ENCODE measurements at regions not wholly inside any gene's neighbourhood (a gene's known extent, or its start where the extent isn't known, plus 50 kb on each side); places are given as distances from the start of the nearest gene placed in this dataset.

GRCh38 chr22:27170491-27170890 lies 513.1 kb downstream of the MIAT start:
- WGBS = 62% methylated on average over 4 of the region's 4 CpGs
- DNase-seq (ENCODE audit: low spot score) = no peak

GRCh38 chr22:27171212-27171611 lies 513.8 kb downstream of the MIAT start:
- intact Hi-C loops (cut with DNase I) = no loop called here
- WGBS = 85% methylated on average over 2 of the region's 2 CpGs
- Histone ChIP-seq H3K4me1 (replicated peaks) (no peaks in the 10 kb centered on the region), H3K27ac (no peak overlapping the region), H3K4me3 (no peak overlapping the region), H3K9me3 (no peaks in the 10 kb centered on the region), H3K36me3 (no peaks in the 10 kb centered on the region), H3K27me3 (replicated peaks; ENCODE audit: insufficient read depth) (no peaks in the 10 kb centered on the region)
- DNase-seq (ENCODE audit: low spot score) = no peak
- TF ChIP-seq, protein P1, sequence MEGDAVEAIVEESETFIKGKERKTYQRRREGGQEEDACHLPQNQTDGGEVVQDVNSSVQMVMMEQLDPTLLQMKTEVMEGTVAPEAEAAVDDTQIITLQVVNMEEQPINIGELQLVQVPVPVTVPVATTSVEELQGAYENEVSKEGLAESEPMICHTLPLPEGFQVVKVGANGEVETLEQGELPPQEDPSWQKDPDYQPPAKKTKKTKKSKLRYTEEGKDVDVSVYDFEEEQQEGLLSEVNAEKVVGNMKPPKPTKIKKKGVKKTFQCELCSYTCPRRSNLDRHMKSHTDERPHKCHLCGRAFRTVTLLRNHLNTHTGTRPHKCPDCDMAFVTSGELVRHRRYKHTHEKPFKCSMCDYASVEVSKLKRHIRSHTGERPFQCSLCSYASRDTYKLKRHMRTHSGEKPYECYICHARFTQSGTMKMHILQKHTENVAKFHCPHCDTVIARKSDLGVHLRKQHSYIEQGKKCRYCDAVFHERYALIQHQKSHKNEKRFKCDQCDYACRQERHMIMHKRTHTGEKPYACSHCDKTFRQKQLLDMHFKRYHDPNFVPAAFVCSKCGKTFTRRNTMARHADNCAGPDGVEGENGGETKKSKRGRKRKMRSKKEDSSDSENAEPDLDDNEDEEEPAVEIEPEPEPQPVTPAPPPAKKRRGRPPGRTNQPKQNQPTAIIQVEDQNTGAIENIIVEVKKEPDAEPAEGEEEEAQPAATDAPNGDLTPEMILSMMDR (IDR thresholded peaks at IDR 0.05) = no peak
- TF ChIP-seq POLR2AphosphoS5 (IDR thresholded peaks at IDR 0.05) (no peak), POLR2A (IDR thresholded peaks at IDR 0.05) (no peak)

More at GRCh38 chr22:27170491-27170890, 513.1 kb downstream of the MIAT start:
- H3K36me3 ChIP-seq = no peaks in the 10 kb centered on the region
- H3K4me1 ChIP-seq (replicated peaks) = no peaks in the 10 kb centered on the region
- H3K9me3 ChIP-seq = no peaks in the 10 kb centered on the region
- no peaks in the 10 kb centered on the region for H3K27me3 ChIP-seq (replicated peaks; ENCODE audit: insufficient read depth)
- TF ChIP-seq POLR2A (IDR thresholded peaks at IDR 0.05) (no peak), POLR2AphosphoS5 (IDR thresholded peaks at IDR 0.05) (peak; percentile 27)
- TF ChIP-seq, protein P1 (IDR thresholded peaks at IDR 0.05) = no peak
- H3K27ac ChIP-seq = no peak overlapping the region
- H3K4me3 ChIP-seq = no peak overlapping the region
- intact Hi-C loops (cut with DNase I) = no loop called here

DNA sequence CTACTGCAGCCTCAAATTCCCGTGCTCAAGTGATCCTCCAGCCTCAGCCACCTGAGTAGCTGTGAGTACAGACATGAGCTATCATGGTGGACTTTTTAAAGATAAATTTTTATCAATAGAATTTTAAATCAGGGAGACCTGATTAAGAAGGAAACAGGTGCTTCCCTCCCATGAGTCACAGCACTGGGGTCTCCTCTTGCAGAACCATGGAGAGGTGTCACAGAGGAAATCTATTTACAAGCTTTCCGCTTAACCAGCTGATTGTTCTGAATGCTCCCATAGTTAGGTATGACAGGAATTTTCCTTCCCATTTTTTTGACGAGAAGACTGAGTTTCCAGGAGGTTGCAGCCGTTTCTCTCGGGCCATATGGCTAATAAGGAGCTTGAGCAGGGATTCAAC lies 516.1 kb downstream of the MIAT start:
- Histone ChIP-seq H3K27me3 (replicated peaks; ENCODE audit: insufficient read depth) (no peaks in the 10 kb centered on the region), H3K9me3 (no peaks in the 10 kb centered on the region), H3K4me3 (no peak overlapping the region), H3K36me3 (no peaks in the 10 kb centered on the region), H3K27ac (no peak overlapping the region), H3K4me1 (replicated peaks) (no peaks in the 10 kb centered on the region)
- 88% methylated on average over 5 of the region's 5 CpGs for WGBS
- TF ChIP-seq POLR2AphosphoS5 (IDR thresholded peaks at IDR 0.05) (no peak), POLR2A (IDR thresholded peaks at IDR 0.05) (no peak)
- TF ChIP-seq, protein P1 (IDR thresholded peaks at IDR 0.05) = no peak
- intact Hi-C loops (cut with DNase I) = no loop called here
- no peak for DNase-seq (ENCODE audit: low spot score)

GRCh38 chr22:27175021-27175838 lies 517.8 kb downstream of the MIAT start:
- Histone ChIP-seq H3K27me3 (replicated peaks; ENCODE audit: insufficient read depth) (no peaks in the 10 kb centered on the region), H3K36me3 (no peaks in the 10 kb centered on the region), H3K27ac (no peak overlapping the region), H3K4me1 (replicated peaks) (no peaks in the 10 kb centered on the region), H3K4me3 (no peak overlapping the region), H3K9me3 (no peaks in the 10 kb centered on the region)
- DNase-seq (ENCODE audit: low spot score) = no peak
- 49% methylated on average over 17 of the region's 17 CpGs for WGBS
- intact Hi-C loops (cut with DNase I) = no loop called here
- no peak for TF ChIP-seq POLR2A (IDR thresholded peaks at IDR 0.05)
- TF ChIP-seq, protein P1 (IDR thresholded peaks at IDR 0.05) = no peak
- TF ChIP-seq POLR2AphosphoS5 (IDR thresholded peaks at IDR 0.05) = no peak

- Histone ChIP-seq H3K27me3 (replicated peaks; ENCODE audit: insufficient read depth) (no peaks in the 10 kb centered on the region), H3K4me3 (no peak overlapping the region), H3K4me1 (replicated peaks) (no peaks in the 10 kb centered on the region), H3K36me3 (no peaks in the 10 kb centered on the region), H3K9me3 (no peaks in the 10 kb centered on the region), H3K27ac (no peak overlapping the region)
- TF ChIP-seq, protein P1 (IDR thresholded peaks at IDR 0.05) = no peak
- TF ChIP-seq POLR2AphosphoS5 (IDR thresholded peaks at IDR 0.05) (no peak), POLR2A (IDR thresholded peaks at IDR 0.05) (no peak)
- WGBS = 67% methylated on average over 2 of the region's 2 CpGs
- no peak for DNase-seq (ENCODE audit: low spot score)
- intact Hi-C loops (cut with DNase I) = no loop called here
Measured at GRCh38 chr22:27175974-27176373, 518.6 kb downstream of the MIAT start.

Data from prostate gland (tissue), 2 donors.